ENCODE measurements at regions not wholly inside any gene's neighbourhood (a gene's known extent, or its start where the extent isn't known, plus 50 kb on each side); places are given as distances from the start of the nearest gene placed in this dataset.

GRCh38 chr1:244347942-244348341 is 103.8 kb downstream of the ADSS2 start:
- TF ChIP-seq POLR2AphosphoS5 (IDR thresholded peaks at IDR 0.05) (no peak), CTCF (IDR thresholded peaks at IDR 0.05) (no peak), POLR2A (IDR thresholded peaks at IDR 0.05) (no peak), EP300 (IDR thresholded peaks at IDR 0.05) (no peak)
